T47D (cell line): ENCODE measurements at regions not wholly inside any gene's neighbourhood (a gene's known extent, or its start where the extent isn't known, plus 50 kb on each side); places are given as distances from the start of the nearest gene placed in this dataset.

ENCODE experiments used
- DNase-seq, 2 experiments: peaks; one replicate each; pipeline versions ENCODE4 v3.0.0 to v3.0.0-alpha.2; 2011 to 2012; ENCODE audit warnings: low read depth in 1 of 2, low spot score in 1 of 2
- JUND ChIP-seq: IDR thresholded peaks from 2 replicates; pipeline ENCODE4 v1.6.1; 2012; ENCODE audit warnings: low read depth
- in situ Hi-C: cut with HindIII; loops from 2 replicates; pipeline ENCODE4 v1.10.0; 2016; ENCODE audit warnings: low sequenced_read_pairs, low pct_unique_long_range_greater_than_20kb

- no peak for DNase-seq
- in situ Hi-C loops: no loop called here
- no peak for TF ChIP-seq JUND
These were observed 89.4 kb upstream of the THY1 start for GRCh38 chr11:119512369-119512768.

GRCh38 chr11:119511614-119512306 is 88.8 kb upstream of the THY1 start:
- no peak for DNase-seq
- in situ Hi-C loops: no loop called here
- TF ChIP-seq JUND: no peak

GRCh38 chr11:119509969-119510401 is 87.0 kb upstream of the THY1 start:
- in situ Hi-C loops: no loop called here
- TF ChIP-seq JUND: no peak
- no peak for DNase-seq

GRCh38 chr11:119509282-119509841 is 86.4 kb upstream of the THY1 start:
- in situ Hi-C loops: no loop called here
- no peak for TF ChIP-seq JUND
- DNase-seq: no peak

DNA sequence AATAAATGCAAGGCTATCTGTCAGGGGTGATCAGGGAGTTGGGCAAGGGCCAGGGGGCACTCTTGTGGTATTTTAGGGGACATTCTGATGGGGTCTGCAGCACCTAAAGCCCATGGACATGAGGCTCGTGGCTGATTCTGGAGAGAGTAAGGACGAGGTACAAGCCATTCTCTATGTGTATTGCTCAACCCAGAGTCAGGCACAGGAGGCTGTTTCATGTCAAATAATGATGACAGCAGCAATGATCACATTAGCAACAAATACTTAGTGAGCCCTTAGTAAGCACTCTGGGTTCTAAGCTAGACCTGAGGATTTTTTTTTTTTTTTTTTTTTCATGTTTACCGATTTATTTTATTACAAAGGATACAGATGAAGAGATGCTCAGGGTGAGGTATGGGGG is 83.5 kb upstream of the THY1 start:
- TF ChIP-seq JUND: no peak
- DNase-seq: no peak
- in situ Hi-C loops: no loop called here

DNA sequence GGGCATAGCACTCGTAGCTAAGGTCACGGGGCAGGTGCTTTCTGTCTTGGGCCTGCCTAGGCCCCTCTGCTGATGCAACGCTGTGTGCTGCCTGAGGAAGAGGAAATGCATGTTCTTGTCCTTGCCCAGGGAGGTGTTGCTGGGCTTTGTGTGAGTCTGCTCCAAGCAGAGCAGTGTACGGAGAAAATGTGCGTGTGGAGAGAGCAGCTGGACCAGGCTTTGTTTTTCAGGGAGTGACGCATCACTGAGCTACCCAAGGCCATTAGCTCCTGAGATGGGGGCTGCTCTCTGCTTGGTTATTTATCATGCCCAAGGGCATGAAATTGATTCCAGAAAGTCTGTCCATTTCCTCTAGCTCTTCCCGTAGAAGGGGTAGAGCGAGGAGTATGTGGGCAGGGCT is 82.9 kb upstream of the THY1 start:
- no peak for TF ChIP-seq JUND
- in situ Hi-C loops: no loop called here
- no peak for DNase-seq

DNA sequence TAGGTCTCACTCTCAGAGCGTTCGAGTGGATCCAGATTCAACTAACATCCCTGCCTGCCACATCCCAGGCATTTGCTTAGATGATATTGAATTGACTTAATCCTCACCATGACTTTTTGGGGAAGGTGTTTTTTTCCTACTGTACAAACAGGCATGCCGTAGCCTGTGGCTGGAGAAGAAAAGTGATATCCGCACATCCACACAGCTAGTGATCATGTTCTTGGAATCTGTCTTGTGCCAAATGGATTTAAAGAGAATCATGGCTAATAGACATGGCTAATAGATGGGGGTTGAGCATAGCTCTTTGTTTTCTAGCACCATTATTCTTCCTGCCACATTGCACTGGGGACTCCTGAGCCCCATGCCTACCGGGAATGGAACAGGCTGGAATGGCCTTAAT is 82.1 kb upstream of the THY1 start:
- in situ Hi-C loops: no loop called here
- no peak for TF ChIP-seq JUND
- DNase-seq: no peak

DNA sequence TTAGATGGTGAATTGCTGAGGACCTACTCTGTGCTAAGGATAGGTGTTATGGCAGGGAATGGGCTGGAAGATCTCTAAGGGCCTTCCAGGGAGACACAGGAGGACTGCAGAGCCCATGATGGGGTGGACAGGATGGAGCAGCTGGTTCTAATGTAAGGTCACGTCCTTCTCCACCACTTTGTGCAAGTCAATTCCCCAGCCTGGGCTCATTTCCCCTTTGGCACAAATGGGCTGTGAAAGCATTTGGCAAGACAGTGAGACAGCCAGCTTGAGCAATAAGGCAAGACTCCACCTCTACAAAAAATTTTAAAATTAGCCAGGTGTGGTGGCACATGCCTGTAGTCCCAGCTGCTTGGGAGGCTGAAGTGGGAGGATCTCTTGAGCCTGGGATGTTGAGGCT is 81.4 kb upstream of the THY1 start:
- in situ Hi-C loops: no loop called here
- no peak for TF ChIP-seq JUND
- no peak for DNase-seq

DNA sequence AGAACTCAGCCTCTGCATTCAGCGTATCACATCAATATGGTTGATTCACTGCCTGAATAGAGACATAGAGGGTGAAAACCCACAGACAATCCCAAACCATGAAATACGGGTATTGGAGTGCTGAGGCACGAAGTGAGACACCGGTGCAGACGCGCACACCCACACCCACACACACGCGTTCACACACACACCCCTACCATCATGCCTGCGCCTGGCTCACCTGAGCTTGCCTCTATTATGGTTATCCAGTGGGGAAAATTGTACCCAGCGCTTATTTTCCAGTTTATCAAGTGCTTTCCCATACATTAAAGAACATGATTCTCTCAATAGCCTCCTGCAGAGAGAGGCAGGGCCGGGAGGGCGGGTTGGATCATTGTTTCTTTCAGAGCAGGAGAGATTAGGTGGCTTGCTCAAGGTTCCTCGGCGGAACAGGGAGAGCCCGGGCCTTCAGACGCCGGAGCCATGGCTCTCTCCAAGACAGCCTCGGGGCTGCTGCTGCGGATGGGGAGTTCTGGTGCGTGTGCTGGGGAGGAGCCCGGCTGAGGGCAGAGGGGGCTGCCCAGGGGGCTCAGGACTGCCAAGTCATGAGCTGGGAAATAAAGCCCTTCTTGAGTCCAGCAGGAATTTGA is 78.9 kb upstream of the THY1 start:
- DNase-seq: no peak
- TF ChIP-seq JUND: no peak
- in situ Hi-C loops: no loop called here

DNA sequence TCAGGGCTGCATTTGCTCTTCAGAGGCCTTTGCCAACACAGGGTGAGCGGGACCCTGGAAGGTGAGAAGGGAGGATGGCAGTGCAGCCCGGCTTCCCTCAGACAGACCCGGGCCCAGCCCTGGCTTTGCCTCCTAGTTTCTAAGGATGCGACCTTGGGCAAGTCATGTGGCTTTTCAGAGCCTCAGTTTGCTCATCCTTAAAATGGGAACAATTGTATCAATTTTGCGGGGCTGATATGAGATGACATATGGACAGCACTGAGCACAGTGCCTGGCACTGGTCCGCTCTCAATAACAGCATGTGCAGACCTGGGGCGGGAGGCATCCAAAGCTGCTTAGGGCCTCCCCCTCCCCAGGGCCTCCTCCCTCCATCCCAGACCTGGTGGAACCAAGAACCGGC is 74.7 kb upstream of the THY1 start:
- no peak for TF ChIP-seq JUND
- no peak for DNase-seq
- in situ Hi-C loops: no loop called here

DNA sequence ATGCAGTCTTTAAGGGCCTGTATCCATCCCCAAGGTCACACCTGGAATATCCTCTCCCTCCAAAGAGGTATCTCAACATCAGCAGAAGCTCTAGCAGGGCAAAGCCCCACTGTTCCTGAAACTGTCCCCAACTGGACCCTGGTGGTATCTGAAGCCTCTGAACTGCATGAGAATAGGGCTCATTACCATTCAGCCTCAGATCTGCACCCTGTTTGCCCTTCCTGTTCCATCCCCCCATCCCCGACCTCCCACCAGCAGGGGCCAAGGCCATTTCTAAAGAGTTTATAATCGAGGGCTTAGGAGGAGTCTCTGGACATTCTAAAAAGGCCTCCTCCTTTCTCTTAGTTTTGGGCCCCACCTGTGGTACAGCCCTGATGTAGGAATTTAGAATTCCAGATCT is 74.0 kb upstream of the THY1 start:
- no peak for DNase-seq
- in situ Hi-C loops: no loop called here
- no peak for TF ChIP-seq JUND

DNA sequence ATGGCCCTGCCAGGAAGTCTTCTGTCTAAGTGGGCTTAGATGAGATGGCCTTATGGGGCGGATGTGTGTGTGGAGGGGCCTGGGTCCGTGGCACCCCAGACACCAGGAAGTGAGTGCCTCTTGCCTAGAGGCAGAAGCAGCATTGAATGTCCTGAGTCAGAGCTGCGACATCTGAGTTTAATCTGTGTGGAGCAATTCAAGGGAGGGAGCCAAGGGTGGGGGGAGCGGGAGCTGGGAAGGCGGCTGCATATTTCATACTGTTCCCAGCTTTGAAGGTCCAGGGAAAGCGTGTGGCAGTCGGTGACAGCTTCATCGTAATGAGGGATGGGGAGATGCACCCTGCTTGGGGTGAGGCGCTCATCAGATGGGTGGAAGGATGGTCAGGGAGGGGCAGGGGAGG is 73.5 kb upstream of the THY1 start:
- in situ Hi-C loops: no loop called here
- DNase-seq: no peak
- no peak for TF ChIP-seq JUND

- in situ Hi-C loops: no loop called here
- no peak for TF ChIP-seq JUND
- DNase-seq: peak; percentile 76 to 87
These were observed 70.7 kb upstream of the THY1 start for GRCh38 chr11:119493712-119494111.
